ENCODE measurements at regions not wholly inside any gene's neighbourhood (a gene's known extent, or its start where the extent isn't known, plus 50 kb on each side); places are given as distances from the start of the nearest gene placed in this dataset.

DNA sequence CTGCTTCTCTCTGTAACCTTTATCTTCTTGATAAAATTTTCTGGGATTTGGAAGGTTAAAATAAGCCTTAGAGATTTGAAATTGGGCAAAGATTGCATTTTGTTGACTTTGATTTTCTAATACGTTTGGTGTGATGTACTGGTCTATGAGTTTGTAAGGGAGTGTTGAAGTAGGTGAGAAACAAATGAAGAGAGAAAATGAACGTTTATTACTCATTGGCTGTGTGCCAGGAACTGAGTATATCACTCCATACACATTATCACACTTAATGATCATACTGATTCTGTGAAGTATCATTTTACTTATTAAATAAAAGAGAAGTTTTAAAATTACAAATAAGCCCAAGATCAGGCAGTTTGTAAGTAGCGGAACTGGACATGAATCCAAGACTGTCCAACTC is 795.1 kb upstream of the ZEB2 start:
- DNase-seq = no peak

DNA sequence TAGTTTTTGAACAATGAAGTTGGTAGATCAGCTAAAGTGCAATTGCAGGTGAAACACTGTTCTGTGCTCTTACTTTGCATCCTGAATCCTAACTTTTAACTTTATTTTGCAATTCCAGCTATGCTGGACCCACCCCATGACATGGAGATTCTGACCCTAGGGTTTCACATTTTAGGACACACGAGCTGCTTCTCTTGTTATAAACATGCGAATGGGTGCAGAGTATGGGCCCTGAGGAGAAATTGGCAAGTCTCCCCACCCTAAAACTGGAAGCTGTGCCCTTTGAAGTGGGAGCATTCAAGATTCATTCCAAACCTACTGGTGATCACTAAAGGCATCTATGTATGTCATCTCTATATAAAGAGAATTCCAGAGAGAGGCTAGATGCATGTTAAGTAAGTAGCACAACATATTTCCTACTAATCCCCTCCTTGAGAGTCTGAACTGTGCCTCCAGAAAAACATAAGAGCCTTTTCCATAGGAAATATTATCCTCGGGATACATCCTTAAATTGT is 794.3 kb upstream of the ZEB2 start:
- DNase-seq = no peak

- no peak for DNase-seq
Measured at GRCh38 chr2:145305889-145306288, 786.0 kb upstream of the ZEB2 start.

DNA sequence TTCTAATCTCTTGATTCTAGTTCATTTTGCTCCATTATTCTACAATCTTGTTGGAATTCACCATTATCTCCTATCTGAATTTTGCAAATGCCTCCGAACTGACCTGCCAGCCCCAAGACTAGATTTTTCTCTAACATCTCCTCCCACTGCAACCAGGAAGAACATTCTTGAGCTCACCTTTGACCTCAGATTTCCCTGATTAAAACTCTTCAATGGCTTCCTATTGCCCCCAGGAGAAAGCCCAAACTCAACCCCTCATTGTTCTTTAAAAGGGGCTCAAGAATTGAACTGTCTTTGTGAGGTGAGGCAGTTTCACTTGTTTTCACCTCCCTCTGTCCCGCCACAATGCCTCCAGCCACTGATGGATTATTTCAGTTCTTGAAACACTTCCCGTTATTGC is 784.6 kb upstream of the ZEB2 start:
- no peak for DNase-seq

GRCh38 chr2:145303536-145303935 is 783.6 kb upstream of the ZEB2 start:
- DNase-seq = no peak

GRCh38 chr2:145302886-145303285 is 783.0 kb upstream of the ZEB2 start:
- no peak for DNase-seq

DNA sequence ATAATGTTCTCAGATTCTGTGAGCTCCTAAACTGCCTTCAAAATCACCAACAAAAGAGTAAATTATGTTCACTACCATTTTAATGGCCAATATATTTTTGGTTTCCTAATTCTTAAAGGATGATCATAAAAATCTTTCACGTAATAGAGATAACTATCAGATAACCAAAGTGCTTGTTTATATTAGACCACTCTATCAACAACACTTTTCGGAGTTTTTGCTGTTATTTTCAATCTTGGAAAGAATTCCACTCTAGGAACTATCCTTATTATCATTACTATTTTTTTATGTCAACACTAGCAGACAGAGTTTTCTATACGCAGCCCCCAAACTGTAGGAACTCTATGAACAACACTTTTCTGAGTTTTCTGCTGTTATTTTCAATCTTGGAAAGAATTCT is 782.5 kb upstream of the ZEB2 start:
- no peak for DNase-seq

DNA sequence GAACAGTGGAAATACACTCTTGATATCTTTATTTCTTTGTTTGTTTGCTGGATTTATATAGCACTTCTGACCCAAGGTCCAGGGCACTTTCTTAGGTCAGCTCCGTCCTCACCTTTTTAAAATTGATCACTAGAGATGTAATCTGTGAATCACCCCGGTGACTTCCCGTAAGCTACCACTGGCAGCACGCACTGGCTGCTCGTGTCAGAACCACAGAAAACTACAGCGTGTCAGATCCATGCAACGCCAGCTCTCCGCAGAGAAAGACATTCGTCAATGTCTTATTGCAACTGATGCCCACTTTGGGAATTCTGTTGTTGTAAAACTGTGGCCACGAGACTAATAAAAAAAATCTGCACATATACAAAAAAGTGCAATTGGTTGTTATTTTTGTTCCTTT is 779.4 kb upstream of the ZEB2 start:
- no peak for DNase-seq

GRCh38 chr2:145292166-145292565 is 772.2 kb upstream of the ZEB2 start:
- no peak for DNase-seq

DNA sequence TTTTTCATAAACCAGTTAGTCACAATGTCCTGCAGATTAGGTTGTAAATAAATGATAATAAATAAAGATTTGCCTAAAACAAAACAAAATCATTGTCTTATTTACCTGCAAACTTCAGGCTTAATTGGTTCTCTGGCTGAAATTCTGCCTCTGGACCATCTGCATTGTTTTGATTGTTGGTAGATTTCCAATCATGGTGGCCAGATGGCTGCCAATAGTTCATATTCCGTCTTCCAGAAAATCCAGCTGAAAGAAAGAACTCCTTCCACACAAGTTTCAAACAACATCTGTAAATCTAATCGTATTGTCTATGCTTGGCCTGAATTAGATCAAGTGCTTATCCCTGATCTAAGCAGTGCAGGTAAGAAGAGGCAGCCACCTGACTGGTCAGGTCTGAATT is 771.1 kb upstream of the ZEB2 start:
- no peak for DNase-seq

DNA sequence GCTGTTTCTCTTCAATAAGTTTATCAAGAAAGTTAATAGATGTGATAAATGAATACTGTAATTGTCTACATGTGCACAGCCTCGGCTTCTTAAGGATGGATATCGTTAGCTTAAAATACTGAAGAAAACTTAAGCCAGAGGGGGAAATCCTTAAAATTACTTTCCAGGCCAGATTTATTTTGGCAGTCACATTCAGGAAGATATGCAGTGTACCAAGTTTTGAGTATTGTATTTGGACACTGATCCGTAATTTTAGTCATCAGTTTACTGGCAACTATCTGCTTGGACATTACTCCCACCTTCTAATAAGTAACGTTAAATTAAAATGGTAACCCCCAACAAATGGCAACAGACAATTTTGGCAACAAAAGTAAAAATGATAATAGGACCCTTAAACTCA is 770.0 kb upstream of the ZEB2 start:
- DNase-seq = no peak

GRCh38 chr2:145288650-145289496 is 769.0 kb upstream of the ZEB2 start:
- DNase-seq = no peak

- DNase-seq = no peak
Measured at GRCh38 chr2:145287736-145288135, 767.8 kb upstream of the ZEB2 start.

DNA sequence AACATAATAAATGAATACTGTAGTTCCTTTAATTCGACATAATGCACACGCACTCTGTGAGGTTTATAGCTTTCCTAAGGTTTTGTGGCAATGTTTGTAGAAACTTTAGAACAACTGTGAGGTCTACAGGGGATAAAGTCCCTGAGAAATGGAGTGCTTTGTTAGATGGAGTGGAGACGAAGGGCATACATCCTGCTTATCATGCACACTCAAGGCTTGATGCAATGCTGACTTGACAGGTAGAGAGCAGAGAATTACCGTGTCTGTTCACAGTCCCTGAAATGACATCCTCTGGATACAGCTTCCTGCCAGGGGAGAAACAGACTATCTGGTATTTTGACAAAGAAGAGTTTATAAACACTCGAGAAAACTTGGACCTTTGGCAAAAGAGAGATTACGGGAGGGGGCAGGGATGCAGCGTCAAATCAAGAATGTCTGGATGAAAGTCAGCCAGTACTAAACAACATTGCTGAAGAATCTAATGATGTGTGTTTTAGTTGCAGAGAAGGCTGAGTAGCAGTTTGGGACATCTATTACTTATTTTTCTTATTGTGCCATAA is 766.9 kb upstream of the ZEB2 start:
- DNase-seq = no peak

- DNase-seq = no peak
Measured at GRCh38 chr2:145284551-145284950, 764.6 kb upstream of the ZEB2 start.

GRCh38 chr2:145283131-145283530 is 763.2 kb upstream of the ZEB2 start:
- DNase-seq = no peak

DNA sequence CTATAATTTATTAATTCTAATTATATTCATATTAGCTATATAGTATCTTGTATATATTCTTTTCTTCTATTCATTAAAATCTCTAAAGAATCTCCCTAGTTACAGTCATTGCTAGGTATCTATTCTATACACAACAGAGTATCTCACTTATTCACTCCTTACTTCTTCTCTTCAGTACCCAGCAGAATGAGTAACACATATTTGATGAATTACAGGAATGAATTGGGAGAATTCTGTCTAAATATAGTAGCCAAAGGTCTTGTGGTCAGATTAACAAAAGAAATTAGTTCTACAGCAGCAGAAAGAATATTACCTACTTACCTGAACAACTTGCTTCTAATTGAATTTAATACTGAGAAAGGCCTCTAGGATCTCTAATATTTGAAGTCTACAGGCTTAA is 758.0 kb upstream of the ZEB2 start:
- peak; percentile 23 for DNase-seq

GRCh38 chr2:145273840-145274239 is 753.9 kb upstream of the ZEB2 start:
- peak; percentile 8 for DNase-seq

DNA sequence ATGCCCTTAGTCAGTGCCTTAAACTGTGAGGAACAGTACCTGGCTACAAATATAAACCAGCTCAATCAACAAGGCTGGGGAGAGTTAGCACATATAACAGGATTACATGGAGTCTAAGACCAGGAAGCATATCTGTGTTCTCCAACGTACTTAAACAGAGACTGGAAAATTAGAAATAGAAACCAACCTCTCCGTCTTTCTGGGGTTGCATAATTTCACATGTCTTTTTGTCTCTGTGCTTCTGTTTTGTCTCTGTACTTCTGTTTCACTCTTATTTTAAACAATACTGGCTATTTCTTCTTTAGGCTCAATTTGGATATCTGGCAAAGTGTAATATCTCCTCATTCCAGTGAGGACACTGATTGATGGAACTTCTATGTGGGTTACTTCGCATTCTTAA is 749.0 kb upstream of the ZEB2 start:
- no peak for DNase-seq

DNA sequence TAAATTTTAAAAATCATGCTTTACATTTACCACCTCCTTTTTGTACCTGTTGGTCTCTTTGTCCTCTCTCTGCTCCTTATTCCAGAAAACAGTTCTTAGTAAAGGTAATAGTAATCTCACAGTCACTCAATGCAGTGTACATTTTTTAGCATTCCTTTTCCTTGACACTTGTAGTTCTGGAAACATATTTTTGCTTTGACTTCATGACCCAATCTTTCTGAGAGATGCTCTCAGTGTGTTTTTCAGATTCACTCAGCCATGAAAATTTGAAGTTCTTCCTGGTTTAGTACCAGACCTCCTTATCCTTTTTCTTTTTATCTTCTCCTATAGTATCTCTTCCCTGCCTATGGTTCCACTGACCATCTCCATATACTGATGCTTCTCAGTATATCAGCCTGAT is 747.5 kb upstream of the ZEB2 start:
- DNase-seq = peak; percentile 2

- no peak for DNase-seq
Measured at GRCh38 chr2:145265244-145265643, 745.3 kb upstream of the ZEB2 start.

DNA sequence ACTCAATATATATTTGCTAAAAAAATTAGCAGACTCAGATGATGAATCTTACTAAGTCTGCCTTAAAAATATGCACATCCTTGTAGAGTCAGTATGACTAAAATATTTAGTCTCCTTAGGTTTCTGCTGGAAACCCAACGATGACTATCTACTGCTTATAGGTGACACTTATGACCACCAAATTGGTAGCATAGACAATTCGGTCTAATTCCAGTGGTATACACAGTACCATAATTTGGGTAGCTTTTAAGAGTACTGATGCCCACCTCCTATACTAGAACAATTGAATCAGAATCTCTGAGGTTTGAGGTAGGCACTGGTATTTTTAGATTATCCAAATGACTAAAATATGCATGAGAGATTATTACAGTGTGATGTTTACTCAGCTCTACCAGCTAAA is 740.8 kb upstream of the ZEB2 start:
- no peak for DNase-seq

DNA sequence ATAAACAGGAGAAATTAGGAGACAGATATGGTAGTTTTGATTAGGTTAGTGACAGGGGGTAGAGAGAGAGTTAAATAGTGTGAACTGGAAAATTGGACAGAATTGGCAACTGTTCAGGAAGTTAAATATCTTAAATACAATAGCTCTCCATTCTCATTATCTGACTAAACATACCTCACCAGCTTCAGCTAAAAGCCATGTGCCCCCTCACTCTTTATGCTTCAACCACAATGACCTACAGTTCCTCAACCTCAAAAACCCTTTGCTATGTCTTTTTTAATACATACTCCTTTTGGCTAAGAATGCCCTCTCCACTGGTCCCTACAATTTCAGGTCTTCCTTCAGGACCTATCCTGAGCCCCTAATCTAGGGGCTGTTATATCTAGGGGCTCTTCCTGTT is 740.2 kb upstream of the ZEB2 start:
- no peak for DNase-seq

GRCh38 chr2:145258903-145259579 is 739.1 kb upstream of the ZEB2 start:
- DNase-seq = no peak

Measured in EL (cell line).